ENCODE measurements at regions not wholly inside any gene's neighbourhood (a gene's known extent, or its start where the extent isn't known, plus 50 kb on each side); places are given as distances from the start of the nearest gene placed in this dataset.

- no peak for DNase-seq (ENCODE audit: low spot score)
These were observed 56.0 kb upstream of the CTTNBP2 start for GRCh38 chr7:117929237-117929636.

- no peak for DNase-seq (ENCODE audit: low spot score)
These were observed 58.1 kb upstream of the CTTNBP2 start for GRCh38 chr7:117931314-117931713.

GRCh38 chr7:117937049-117937752, 64.0 kb upstream of the CTTNBP2 start:
- no peak for DNase-seq (ENCODE audit: low spot score)

- DNase-seq (ENCODE audit: low spot score): no peak
These were observed 64.7 kb upstream of the CTTNBP2 start for GRCh38 chr7:117937753-117938483.

GRCh38 chr7:117941138-117941810, 68.0 kb upstream of the CTTNBP2 start:
- no peak for DNase-seq (ENCODE audit: low spot score)

- no peak for DNase-seq (ENCODE audit: low spot score)
These were observed 69.5 kb upstream of the CTTNBP2 start for GRCh38 chr7:117942780-117943179.

- no peak for DNase-seq (ENCODE audit: low spot score)
These were observed 71.6 kb upstream of the CTTNBP2 start for GRCh38 chr7:117944886-117945285.

GRCh38 chr7:117946151-117946633, 73.0 kb upstream of the CTTNBP2 start:
- peak; percentile 19 for DNase-seq (ENCODE audit: low spot score)

- no peak for DNase-seq (ENCODE audit: low spot score)
These were observed 76.0 kb upstream of the CTTNBP2 start for GRCh38 chr7:117949232-117949631.

- no peak for DNase-seq (ENCODE audit: low spot score)
These were observed 77.5 kb upstream of the CTTNBP2 start for GRCh38 chr7:117950601-117951260.

- DNase-seq (ENCODE audit: low spot score): no peak
These were observed 78.0 kb upstream of the CTTNBP2 start for GRCh38 chr7:117951285-117951684.

- no peak for DNase-seq (ENCODE audit: low spot score)
These were observed 78.5 kb upstream of the CTTNBP2 start for GRCh38 chr7:117951691-117952280.

GRCh38 chr7:117955046-117955445, 81.8 kb upstream of the CTTNBP2 start:
- DNase-seq (ENCODE audit: low spot score): no peak

GRCh38 chr7:117960351-117960750, 87.1 kb upstream of the CTTNBP2 start:
- DNase-seq (ENCODE audit: low spot score): no peak

- DNase-seq (ENCODE audit: low spot score): no peak
These were observed 88.0 kb upstream of the CTTNBP2 start for GRCh38 chr7:117961235-117961634.

GRCh38 chr7:117962366-117962994, 89.2 kb upstream of the CTTNBP2 start:
- DNase-seq (ENCODE audit: low spot score): no peak

GRCh38 chr7:117963264-117964197, 90.3 kb upstream of the CTTNBP2 start:
- no peak for DNase-seq (ENCODE audit: low spot score)

GRCh38 chr7:117970801-117971200, 97.6 kb upstream of the CTTNBP2 start:
- no peak for DNase-seq (ENCODE audit: low spot score)

- no peak for DNase-seq (ENCODE audit: low spot score)
These were observed 98.5 kb upstream of the CTTNBP2 start for GRCh38 chr7:117971556-117972244.

- no peak for DNase-seq (ENCODE audit: low spot score)
These were observed 99.4 kb upstream of the CTTNBP2 start for GRCh38 chr7:117972606-117973005.

All from iPS-NIHi11 (cell line).